NCI-H146 treated with DMSO at 0.1 percent for 48 hours (cell line): ENCODE measurements at regions not wholly inside any gene's neighbourhood (a gene's known extent, or its start where the extent isn't known, plus 50 kb on each side); places are given as distances from the start of the nearest gene placed in this dataset.
A peak's percentile ranks its signal among the peaks of the same experiment; 100 is the strongest.

Experiments used
- DNase-seq: peaks from one replicate; lab custom pipeline; 2025; ENCODE audit not compliant: unreplicated experiment; lab: John Stamatoyannopoulos, UW

DNA sequence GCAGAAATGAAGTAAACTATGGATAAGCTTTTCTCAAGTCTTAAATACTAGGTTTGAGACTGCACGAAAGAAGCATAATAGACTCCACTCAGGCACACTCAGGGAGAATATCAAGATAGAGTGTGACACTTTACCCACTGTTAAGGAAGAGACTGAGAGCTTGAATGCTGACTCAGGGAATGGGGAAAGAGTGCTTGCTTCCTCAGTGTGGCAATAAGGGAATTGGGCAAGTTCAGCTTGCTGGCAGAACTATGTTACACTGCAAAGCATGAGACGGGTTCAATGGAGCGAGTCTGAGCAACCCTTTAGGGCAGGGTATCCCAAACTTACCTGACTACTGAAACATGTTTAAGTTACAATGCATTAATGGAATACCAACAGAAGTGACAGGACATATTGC lies 237.7 kb upstream of the MEF2C start:
- no peak for DNase-seq

DNA sequence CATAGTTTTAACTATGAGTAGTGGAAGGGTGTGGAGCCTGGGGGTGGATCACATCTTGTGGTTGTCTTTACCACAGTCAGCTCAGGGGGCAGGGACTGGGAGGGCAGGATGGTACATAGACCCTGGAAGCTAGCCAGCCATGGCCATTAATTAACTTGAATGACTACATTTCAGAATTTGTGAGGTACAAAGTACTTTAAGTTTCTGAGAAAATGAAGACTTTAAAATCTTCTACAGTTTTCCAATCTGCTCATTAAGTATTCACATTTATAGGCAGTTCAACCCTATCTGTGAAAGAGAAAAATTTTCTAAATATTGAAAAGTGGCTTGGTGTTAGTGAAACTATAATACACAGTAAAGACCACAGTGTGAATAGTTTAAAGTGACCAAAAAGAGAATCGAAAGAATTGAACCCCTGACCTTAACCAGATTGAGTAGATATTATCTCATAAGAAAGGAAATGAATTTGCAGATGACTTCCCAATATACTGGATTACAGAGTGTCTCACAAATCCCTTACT lies 234.2 kb upstream of the MEF2C start:
- no peak for DNase-seq

DNA sequence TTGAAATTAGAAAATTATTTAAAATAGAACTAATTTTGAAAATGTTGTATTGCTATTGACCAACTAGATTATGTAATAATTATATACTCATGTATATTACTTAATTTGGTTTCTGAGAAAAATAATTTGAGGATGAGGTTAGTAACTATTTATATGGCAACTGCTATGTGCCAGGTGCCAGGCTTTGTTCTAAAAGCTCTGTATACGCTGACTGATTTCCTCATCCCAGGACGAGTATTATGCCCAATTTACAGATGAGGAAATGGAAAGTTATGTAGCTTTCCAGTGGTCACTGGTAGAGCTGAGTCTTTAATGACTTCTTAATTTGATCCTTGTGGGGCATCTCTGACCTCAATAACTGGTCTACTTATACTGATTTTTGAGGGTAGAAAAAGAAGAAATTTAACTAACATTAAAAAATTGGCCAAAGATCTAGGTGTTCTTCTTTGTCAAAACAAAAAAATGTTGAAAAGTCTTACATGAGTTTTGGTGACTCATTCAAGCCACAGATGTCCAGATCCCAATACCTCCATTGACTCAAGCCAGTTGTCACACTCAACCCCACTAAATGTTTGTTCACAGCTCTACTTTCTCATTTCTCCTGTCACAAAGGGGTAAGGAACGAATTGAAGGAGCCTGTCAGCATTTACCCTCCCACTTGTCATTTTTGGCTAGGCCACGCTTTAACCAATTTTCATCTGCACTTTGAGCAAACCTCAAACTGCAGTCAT lies 228.1 kb upstream of the MEF2C start:
- DNase-seq, result no peak

DNA sequence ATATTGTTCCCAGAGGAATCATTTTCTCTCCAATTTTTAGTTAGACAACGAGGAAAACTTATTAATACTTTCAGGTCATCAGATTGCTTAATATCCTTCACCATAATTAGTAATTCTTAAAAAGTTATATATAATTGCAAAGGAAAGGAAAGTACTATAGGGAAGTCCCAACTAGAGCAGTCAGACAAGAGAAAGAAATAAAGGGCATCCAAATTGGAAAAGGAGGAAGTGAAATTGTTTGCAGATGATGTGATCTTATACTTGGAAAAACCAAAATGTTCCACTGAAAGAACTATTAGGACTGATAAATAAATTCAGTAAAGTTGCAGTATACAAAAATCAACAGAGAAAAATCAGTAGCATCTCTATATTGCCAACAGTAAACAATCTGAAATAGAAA lies 223.5 kb upstream of the MEF2C start:
- no peak for DNase-seq

DNA sequence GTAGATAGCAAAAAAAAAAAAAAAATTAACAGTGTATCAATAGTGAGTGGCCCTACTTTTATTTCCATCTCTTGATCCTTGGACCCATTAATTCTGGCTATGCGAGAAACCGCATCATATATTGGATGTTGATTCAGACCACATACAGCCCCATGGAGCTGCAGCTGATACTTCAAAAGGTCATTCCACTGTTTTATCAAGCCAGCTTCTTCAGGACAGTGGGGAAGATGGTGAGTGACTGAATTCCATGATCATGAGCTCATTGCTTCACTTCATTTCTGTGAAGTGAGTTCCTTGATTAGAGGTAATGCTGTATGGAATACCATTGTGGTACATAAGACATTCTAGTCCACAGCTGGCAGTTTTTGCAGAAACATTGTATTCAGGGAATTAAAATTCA lies 222.9 kb upstream of the MEF2C start:
- no peak for DNase-seq

DNA sequence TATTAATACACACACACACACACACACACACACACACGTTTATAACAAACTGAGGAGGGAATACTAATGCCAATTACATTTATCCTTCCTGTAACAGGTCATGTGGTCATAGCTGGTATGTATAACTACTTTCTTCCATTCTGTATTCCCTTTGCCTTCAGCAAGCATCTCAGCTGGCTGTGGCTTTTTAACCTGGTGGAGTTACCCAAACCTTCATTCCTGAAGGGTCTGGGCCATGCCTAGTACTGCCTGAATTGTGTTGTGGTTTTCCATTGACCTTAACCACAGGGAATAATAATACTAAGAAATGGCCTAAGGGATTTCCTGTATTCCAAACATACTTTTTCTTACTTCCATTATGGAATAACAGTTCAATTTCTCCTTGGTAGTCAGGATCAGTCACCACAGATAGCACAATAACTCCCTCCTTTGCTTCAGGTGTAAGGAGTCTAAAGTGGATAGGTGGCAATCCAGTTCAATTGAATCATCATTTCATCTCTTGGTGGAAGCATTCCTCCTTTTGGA lies 222.2 kb upstream of the MEF2C start:
- no peak for DNase-seq

DNA sequence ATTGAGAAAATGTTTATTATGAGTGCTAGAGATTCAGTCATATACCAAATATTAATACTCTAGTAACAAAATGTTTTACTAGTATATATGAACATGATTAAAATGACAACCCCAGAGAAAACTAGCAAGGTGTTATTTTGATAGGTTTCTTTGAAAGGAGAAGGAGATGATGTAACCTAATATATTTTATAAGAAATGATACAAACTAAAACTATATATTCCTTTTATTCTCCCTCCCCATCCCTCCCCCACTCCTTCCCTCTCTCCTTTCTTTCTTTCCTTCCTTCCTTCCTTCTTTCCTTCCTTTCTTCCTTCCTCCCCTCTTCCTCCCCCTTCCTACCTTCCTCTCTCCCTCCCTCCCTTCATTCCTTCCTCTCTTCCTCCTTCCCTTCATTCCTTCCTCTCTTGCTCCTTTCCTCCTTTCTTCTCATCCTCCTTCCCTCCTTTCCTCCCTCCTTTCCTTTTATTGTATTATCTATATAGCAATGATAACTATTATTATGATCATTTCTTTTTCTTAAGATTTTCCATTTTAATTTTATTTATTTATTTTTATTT lies 215.3 kb upstream of the MEF2C start:
- no peak for DNase-seq

DNA sequence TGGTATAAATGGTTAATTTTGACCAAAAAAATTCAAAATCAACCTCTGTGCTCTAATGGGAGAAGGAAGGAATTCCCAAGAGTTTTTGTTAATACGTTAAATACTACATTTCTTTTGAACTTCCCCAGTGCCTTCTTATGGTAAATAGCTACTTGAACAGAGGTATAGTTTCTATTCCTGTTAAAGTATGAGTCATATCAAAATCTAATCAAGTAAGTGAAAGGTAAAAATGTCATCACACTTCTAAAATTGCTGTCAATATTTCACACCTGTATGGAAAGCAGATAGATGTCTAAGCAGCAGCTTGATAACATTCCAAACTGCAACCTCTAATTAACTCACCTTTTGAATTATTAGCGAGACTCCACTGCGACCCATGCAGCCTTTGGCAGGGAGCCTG lies 214.1 kb upstream of the MEF2C start:
- peak; percentile 21 for DNase-seq

DNA sequence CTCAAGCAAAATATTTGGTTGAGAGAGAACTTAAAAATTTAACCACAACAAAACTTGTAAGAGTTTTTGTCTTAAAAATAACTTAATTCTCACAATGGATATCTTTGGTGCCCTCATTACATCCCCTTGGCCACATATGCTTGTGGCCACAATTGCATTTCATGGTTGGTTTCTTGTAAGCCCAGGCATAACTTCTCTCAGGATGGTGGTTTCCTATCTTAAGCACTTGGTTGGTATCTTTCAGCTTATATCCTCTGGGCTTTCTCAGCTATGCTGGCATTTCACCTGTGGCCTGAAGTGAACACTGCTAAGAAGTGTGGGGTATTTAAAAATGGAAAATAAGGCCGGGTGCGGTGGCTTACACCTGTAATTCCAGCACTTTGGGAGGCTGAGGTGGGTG lies 212.4 kb upstream of the MEF2C start:
- DNase-seq, result no peak

DNA sequence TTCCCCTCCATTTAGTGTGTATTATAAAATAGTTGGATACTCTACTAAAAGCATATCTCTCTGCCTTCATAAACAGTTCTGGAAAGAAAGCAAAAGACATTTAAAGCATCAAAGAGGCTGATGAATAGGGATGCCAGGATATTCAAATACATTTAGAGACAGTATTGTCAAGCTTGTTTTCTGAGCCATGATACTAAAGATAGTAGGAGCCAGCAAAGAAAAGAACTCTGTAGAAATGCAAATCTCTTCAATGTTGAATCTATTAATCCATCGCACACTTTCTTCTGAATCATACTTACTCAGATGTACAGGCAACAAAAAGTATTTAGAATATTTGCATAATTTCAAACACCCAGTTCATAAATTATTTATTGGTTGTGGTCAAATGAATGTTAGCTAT lies 207.1 kb upstream of the MEF2C start:
- no peak for DNase-seq

DNA sequence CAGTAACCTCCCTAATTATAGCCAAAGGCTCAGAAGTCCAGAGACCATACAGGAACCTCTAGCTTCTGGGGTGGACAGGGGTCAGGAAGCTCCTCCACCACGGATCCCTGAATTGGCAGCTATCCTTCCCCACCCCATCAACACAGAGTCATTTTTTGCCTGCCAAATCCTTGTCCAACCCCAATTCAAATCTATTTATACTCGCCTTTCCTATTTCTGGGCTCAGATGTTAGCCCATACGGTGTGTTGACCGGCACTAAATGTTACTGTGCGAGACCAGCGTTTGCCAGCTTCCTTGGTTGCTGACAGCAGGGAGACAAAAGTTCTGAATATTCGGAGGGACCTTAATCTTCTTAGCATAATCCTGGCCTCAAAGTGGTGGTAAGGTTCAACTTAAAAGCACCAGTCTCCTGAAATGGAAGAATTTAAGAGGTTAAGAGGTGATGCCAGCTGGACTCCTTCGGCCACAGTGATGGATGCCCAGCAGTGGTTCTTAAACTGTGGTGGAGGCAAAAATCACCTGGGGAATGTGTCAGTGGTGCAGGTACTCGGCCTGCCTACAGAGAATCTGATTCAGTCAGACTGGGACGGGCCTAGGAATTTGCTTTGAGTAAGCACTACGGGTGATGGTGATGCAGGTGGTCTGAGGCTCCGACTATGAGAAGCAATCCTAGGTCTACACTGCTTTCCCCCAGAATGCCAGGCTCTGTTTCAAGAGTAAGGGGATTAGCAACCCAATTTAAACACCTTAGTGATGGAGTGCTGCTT lies 204.8 kb upstream of the MEF2C start:
- no peak for DNase-seq

DNA sequence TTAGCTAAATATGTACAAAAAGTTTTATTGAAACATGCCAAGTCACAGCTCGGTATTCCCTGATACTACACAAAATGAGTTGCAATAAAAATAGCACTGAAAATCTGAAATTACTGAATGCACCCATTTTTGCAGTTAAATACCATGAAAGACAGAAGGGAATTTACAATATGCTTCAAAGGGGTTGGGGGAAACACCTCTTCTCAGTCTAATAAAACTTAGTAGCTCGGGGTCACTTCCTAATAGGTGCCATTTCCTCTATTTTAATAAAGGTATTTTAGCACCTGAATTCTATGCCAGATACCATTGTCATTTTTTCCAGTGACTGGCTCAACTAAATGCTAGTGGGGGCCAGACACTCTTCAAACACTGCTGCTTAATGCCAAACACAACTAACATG lies 204.1 kb upstream of the MEF2C start:
- DNase-seq, result no peak

DNA sequence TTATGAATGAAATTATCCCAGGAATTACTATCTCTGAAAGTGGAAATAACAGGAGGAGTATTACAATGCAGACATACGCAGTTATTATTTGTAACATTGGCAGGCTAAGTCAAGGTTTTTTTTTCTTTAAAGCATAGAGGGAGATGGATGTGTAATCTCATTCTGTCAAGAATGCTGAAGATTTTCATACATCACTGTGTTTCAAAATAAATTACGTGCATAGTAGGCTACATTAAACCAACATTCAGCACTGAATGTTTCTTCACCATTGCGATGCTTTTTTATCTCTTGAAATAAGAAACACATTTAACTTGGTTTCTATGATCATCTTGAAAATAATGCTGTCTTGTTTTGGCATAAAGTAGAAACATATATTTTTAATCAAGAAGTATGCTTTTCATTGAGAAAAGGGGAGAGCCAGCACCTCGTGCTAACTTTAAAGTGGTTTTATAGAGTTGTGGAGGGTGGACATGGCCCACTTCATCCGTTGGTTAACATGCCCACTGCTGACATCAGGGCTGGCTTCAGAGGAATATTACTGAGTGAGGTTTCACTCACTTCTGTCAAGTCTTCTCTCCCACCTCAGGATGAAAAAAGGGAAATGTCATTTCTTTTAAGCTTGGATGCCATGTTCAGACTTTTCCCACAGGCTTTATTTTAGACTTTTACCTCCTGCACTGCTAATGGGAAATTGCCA lies 203.6 kb upstream of the MEF2C start:
- DNase-seq, result no peak

DNA sequence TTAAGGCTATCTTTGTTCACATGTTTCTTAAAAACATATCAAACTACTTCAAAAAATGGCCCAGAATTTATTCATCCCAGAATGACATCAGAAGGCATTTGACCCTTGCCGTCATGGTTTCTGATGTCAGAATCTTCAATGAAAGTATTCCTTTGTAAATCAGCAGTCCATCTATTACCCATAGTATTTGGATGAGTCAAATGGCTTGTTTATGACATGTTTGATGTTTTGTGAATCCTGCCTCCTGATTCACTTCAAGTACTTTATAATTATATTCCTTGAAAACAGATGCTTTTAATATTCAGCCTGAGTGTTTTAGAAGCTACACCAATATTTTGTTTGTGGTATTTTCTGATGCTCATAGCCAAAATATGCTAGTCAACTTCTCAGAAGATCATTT lies 200.8 kb upstream of the MEF2C start:
- no peak for DNase-seq

DNA sequence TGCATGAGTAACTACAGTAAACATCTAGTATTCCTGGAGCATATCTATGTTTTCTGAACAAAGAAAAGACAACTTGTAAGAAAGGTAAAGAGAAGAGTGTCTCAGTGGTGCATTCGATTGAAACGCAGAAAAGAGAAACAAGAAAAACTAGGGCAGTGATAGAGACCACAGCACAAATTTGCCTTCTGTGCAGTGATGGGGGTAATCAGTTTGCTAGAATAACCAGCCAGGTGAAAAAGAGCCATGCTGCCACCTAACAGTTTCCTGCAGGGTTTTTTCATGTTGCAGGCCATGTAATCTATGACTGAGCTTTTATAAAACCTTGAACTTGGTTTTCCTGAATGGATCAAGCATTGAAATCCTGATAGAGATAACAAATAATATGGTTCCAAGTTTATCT lies 198.4 kb upstream of the MEF2C start:
- DNase-seq, result no peak

DNA sequence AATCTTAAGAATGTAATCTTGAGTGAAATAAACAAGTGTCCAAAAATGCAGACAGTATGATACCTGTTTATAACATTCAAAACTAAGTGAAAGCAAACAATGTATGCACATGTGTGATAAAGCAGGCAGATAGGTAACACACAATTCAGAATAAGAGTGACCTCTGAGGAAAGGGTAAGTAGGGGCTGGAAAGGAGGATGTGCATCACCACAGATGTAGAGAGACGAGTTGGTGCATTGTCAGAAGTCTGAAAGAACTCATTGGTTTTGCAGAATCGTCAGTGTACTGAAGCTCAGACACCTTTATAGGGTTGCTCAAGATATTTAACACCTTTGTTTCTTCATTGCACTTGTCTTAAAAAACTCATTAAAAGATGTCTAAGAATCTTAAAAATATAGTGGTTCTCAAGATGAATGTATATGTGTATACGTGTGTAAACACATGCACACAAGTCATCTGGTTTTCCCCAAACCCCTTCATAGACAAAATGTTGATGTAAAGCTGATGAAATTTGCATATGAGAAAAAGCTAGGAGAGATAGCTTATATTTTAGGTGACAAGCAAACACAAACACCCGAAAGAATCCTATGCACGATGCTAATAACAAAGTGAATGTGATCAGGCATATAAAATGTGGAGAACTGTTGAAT lies 197.6 kb upstream of the MEF2C start:
- no peak for DNase-seq

DNA sequence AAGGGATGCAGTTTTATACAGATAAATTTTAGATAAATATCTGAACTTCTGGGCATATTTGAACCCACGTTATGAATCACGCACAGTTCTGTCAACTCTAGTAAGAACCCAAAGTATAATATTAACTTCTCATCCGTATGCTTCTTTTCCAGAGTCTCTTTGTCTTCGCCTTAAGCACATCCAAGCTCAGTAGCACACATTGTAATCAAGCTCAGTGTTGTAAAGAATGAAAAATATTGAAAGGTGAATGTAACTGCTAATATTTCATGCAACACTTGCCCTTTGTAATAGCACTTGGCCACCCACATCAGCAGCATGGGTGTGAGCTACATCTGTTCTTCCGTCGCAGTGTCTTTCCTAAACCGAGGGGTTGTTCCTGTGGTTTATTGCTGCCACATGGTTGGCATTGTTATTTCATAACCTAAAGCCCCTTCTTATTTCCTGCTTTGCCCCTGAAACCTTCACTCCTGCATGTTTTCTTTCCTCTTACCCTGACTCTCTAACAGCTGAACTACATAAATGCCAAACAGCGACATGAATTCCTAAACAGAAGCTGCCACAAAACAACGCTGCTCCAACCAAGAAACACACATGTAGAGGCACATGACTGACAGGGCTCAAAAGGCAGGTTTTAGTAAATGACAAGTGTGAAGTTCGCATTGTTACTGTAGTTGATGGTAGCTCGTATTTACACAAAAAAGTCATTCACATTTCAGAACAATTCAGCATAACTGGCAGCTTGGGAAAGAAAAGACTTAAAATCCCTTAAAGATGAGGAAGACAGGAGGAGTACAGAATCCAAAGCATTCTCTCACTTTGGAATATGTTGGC lies 190.1 kb upstream of the MEF2C start:
- DNase-seq, result no peak

DNA sequence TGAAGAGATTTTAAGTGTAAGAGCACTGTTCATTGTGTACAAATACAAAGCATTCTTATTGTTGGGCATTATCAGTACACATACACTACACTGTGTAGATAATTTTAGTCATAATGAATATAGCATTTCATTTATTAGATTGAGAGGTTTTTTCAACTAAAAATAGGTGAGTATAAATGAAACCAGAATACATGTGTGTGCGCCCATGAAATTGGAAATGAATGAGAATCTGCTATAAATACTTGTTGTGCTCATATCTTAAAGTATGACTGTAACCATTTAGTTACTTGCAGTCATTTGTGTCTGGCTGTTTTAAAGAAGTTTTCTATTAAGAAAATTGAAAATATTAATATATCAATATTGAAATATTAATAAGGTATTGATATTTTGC lies 189.0 kb upstream of the MEF2C start:
- DNase-seq, result no peak

DNA sequence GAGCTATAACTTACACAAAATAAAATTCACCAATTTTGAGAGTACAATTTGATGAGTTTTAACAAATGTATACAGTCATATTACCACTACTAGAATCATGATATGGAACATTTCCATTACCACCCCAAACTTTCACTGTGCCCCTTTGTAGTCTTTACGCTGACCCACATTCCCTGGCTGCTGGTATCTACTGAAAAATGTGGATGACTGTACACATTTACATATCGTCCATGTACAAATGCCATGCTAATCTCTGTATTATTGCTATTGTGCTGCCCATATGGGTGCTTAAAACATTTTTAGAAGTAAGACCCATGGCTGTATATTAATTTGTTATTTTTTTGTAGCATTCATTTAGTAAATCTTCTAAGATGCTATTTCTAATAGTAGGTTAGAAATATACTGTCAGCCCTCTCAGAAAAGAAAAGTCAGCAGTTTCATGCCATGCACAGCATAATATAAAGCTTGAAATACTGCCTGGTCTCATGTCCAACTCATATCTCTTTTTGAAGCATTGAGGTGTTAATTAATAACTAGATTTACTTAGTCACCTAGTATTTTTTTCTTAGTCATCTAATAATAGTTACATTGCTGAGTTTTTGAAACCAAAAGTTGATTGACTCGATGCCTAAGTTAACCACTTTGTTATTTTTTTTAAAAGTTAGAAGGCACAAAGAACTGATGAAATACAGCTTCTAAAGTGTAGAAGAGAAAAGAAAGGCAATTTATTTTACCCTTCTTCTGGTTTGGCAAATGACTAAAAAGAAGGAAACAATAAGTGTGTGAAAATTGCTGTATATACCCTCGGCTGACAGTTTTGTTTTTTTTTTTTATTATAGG lies 188.3 kb upstream of the MEF2C start:
- DNase-seq, result no peak
